ENCODE measurements at regions not wholly inside any gene's neighbourhood (a gene's known extent, or its start where the extent isn't known, plus 50 kb on each side); places are given as distances from the start of the nearest gene placed in this dataset.

DNA sequence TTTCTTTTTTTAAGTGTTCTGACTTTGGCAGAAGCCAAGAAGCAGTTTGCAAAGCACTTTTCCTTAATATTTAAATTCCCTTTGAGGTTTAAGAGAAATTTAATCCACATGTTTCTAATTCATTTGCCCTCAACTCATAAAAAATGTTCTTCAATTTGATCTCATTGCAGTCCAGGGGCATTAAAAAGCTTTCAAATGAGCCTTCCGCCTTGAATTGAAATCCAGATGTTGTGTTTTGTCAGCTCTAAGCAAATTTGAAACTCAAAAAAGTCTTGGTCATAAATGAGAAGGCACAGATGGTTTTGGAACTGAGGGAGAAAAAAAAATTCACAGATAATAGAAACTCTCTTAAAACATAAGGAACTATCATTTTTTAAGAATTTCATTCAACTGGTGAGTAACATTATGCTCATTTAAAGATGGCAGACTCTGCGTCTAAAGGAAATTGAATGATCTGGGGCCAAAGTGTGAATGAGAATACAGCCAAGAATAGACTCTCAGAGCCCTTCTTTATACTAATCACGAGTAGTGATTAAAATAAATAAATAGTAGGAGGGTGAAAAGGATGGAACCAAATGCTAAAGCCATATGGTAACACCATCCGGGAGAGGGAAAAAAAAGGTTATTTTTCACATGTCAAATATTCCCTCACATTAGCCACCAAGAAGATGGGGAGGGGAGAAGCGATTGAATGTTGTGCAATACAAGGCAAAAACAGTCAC is 1304.7 kb downstream of the CDH8 start:
- TF ChIP-seq, protein P1, sequence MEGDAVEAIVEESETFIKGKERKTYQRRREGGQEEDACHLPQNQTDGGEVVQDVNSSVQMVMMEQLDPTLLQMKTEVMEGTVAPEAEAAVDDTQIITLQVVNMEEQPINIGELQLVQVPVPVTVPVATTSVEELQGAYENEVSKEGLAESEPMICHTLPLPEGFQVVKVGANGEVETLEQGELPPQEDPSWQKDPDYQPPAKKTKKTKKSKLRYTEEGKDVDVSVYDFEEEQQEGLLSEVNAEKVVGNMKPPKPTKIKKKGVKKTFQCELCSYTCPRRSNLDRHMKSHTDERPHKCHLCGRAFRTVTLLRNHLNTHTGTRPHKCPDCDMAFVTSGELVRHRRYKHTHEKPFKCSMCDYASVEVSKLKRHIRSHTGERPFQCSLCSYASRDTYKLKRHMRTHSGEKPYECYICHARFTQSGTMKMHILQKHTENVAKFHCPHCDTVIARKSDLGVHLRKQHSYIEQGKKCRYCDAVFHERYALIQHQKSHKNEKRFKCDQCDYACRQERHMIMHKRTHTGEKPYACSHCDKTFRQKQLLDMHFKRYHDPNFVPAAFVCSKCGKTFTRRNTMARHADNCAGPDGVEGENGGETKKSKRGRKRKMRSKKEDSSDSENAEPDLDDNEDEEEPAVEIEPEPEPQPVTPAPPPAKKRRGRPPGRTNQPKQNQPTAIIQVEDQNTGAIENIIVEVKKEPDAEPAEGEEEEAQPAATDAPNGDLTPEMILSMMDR (IDR thresholded peaks at IDR 0.05): no peak
- TF ChIP-seq POLR2A (IDR thresholded peaks at IDR 0.05): no peak
